CD4-positive, alpha-beta T cell (primary cell): ENCODE measurements at regions not wholly inside any gene's neighbourhood (a gene's known extent, or its start where the extent isn't known, plus 50 kb on each side); places are given as distances from the start of the nearest gene placed in this dataset.
"Not testable (repeated sequence)": the region's sequence is repeated elsewhere in the genome, so short reads cannot be mapped to it uniquely, and the experiment has no call there.

ENCODE experiments used
- ATAC-seq: fragments of 200-7000 bp; cut with Tn5 transposase; one replicate; pipeline ENCODE4 v1.10.0; 2022; ENCODE audit warnings: mild to moderate bottlenecking; ENCODE audit not compliant: poor library complexity
- CTCF ChIA-PET: fragments of 350-600 bp; sonication (Branson Sonifier 250); formaldehyde crosslinking; loops from one replicate; lab custom pipeline; 2021; ENCODE audit warnings: antibody characterized with exemption, inconsistent platforms; lab: Charles Lee
- POLR2A ChIA-PET: fragments of 350-600 bp; sonication (Branson Sonifier 250); formaldehyde crosslinking; loops from one replicate; lab custom pipeline; 2021; ENCODE audit warnings: antibody characterized with exemption, inconsistent platforms; lab: Charles Lee
- DNase-seq, 14 experiments: peaks; one replicate each; pipeline ENCODE4 v3.0.0-alpha.2; 2013 to 2020; ENCODE audit warnings: mixed read lengths in 2 of 14
- H3K27ac ChIP-seq, 2 donors: one replicate each; pipeline versions ENCODE4 v1.5.1 to v1.7.0; 2013; ENCODE audit warnings: low read length in 2 of 2, low read depth in 1 of 2, mild to moderate bottlenecking in 1 of 2
- H3K27me3 ChIP-seq, 2 experiments: 1 replicate in 1 of 2; 2 replicates in 1 of 2; pipeline versions ENCODE4 v1.6.1 to v1.7.0; 2013; ENCODE audit warnings: low read length in 2 of 2, control low read depth in 1 of 2, mild to moderate bottlenecking in 1 of 2, moderate library complexity in 1 of 2; ENCODE audit not compliant: insufficient read depth in 2 of 2, control insufficient read depth in 1 of 2
- H3K36me3 ChIP-seq: one replicate; pipeline ENCODE4 v1.6.1; 2013; ENCODE audit warnings: low read length, control low read depth; ENCODE audit not compliant: insufficient read depth
- H3K4me1 ChIP-seq: one replicate; pipeline ENCODE4 v1.6.1; 2013; ENCODE audit warnings: low read length, control low read depth; ENCODE audit not compliant: insufficient read depth
- H3K4me3 ChIP-seq: one replicate; pipeline ENCODE4 v1.5.1; 2013; ENCODE audit warnings: mild to moderate bottlenecking, low read length, moderate library complexity
- H3K9me3 ChIP-seq, 2 experiments: 1 replicate in 1 of 2; 2 replicates in 1 of 2; pipeline versions ENCODE4 v1.6.1 to v1.7.0; 2013; ENCODE audit warnings: low read length in 2 of 2, mild to moderate bottlenecking in 2 of 2, control low read depth in 1 of 2, moderate library complexity in 1 of 2; ENCODE audit not compliant: control insufficient read depth in 1 of 2, insufficient read depth in 1 of 2
- H3K27ac Mint-ChIP-seq: one replicate; pipeline ENCODE4 v1.8.0; 2020; ENCODE audit warnings: mixed read lengths
- H3K27me3 Mint-ChIP-seq: one replicate; pipeline ENCODE4 v1.8.0; 2021; ENCODE audit warnings: mixed read lengths
- H3K36me3 Mint-ChIP-seq: one replicate; pipeline ENCODE4 v1.8.0; 2021; ENCODE audit warnings: low read depth, mixed read lengths
- H3K4me1 Mint-ChIP-seq: one replicate; pipeline ENCODE4 v1.8.0; 2021; ENCODE audit warnings: low read depth, mixed read lengths
- H3K4me3 Mint-ChIP-seq: one replicate; pipeline ENCODE4 v1.8.0; 2020; ENCODE audit warnings: mild to moderate bottlenecking, mixed read lengths
- H3K9me3 Mint-ChIP-seq: one replicate; pipeline ENCODE4 v1.8.0; 2020; ENCODE audit warnings: mixed read lengths
- intact Hi-C, 2 experiments: fragments of 100-400 bp; cut with DNase I in 1 of 2; cut with micrococcal nuclease in 1 of 2; formaldehyde crosslinking; loops; one replicate each; pipeline versions ENCODE4 v1.15.1 to v1.9.0; 2023 to 2025; cut with DNase I, micrococcal nuclease

GRCh38 chr2:87420954-87421353, 326.9 kb upstream of the PLGLB2 start:
- H3K27me3 ChIP-seq, intact Hi-C loops, POLR2A ChIA-PET, H3K27me3 Mint-ChIP-seq, CTCF ChIA-PET, H3K4me3 ChIP-seq, H3K36me3 Mint-ChIP-seq, H3K36me3 ChIP-seq, H3K9me3 Mint-ChIP-seq, H3K4me1 Mint-ChIP-seq, H3K27ac Mint-ChIP-seq, ATAC-seq, DNase-seq, H3K4me3 Mint-ChIP-seq, H3K27ac ChIP-seq, H3K4me1 ChIP-seq: not testable (repeated sequence)
- H3K9me3 ChIP-seq: peaks cover 0 to 49% of the 10 kb centered on the region in 2 experiments

GRCh38 chr2:87423796-87424762, 323.8 kb upstream of the PLGLB2 start:
- H3K4me3 ChIP-seq, DNase-seq, H3K4me3 Mint-ChIP-seq, ATAC-seq, H3K27ac Mint-ChIP-seq, H3K36me3 Mint-ChIP-seq, H3K27me3 ChIP-seq, intact Hi-C loops, H3K27ac ChIP-seq, CTCF ChIA-PET, POLR2A ChIA-PET, H3K4me1 Mint-ChIP-seq, H3K36me3 ChIP-seq, H3K9me3 Mint-ChIP-seq, H3K27me3 Mint-ChIP-seq, H3K4me1 ChIP-seq: not testable (repeated sequence)
- H3K9me3 ChIP-seq: peaks cover 0 to 34% of the 10 kb centered on the region in 2 experiments

- intact Hi-C loops, H3K27me3 Mint-ChIP-seq, H3K27ac ChIP-seq, DNase-seq, H3K4me1 Mint-ChIP-seq, H3K27me3 ChIP-seq, H3K4me1 ChIP-seq, H3K9me3 Mint-ChIP-seq, H3K36me3 ChIP-seq, ATAC-seq, H3K4me3 Mint-ChIP-seq, CTCF ChIA-PET, H3K4me3 ChIP-seq, H3K36me3 Mint-ChIP-seq, H3K27ac Mint-ChIP-seq, POLR2A ChIA-PET: not testable (repeated sequence)
- H3K9me3 ChIP-seq: peaks cover 0 to 32% of the 10 kb centered on the region in 2 experiments
Measured at GRCh38 chr2:87424763-87425154, 323.1 kb upstream of the PLGLB2 start.

GRCh38 chr2:87425191-87425590, 322.7 kb upstream of the PLGLB2 start:
- H3K4me1 Mint-ChIP-seq, intact Hi-C loops, POLR2A ChIA-PET, H3K4me3 Mint-ChIP-seq, H3K36me3 ChIP-seq, H3K27me3 ChIP-seq, H3K9me3 Mint-ChIP-seq, H3K27ac ChIP-seq, CTCF ChIA-PET, H3K4me3 ChIP-seq, ATAC-seq, H3K4me1 ChIP-seq, H3K27ac Mint-ChIP-seq, H3K27me3 Mint-ChIP-seq, H3K36me3 Mint-ChIP-seq, DNase-seq: not testable (repeated sequence)
- H3K9me3 ChIP-seq: peaks cover 0 to 27% of the 10 kb centered on the region in 2 experiments

GRCh38 chr2:87425717-87426116, 322.2 kb upstream of the PLGLB2 start:
- H3K36me3 Mint-ChIP-seq, H3K27ac Mint-ChIP-seq, H3K4me3 ChIP-seq, H3K36me3 ChIP-seq, H3K4me3 Mint-ChIP-seq, H3K4me1 ChIP-seq, DNase-seq, H3K27me3 Mint-ChIP-seq, ATAC-seq, H3K27ac ChIP-seq, H3K27me3 ChIP-seq, intact Hi-C loops, H3K9me3 Mint-ChIP-seq, POLR2A ChIA-PET, CTCF ChIA-PET, H3K4me1 Mint-ChIP-seq: not testable (repeated sequence)
- peaks cover 0 to 27% of the 10 kb centered on the region in 2 experiments for H3K9me3 ChIP-seq

GRCh38 chr2:87428452-87429130, 319.3 kb upstream of the PLGLB2 start:
- H3K9me3 ChIP-seq: peaks cover 0 to 27% of the 10 kb centered on the region in 2 experiments
- H3K9me3 Mint-ChIP-seq, H3K27me3 Mint-ChIP-seq, POLR2A ChIA-PET, CTCF ChIA-PET, H3K4me1 ChIP-seq, H3K36me3 Mint-ChIP-seq, DNase-seq, H3K4me3 Mint-ChIP-seq, H3K27ac ChIP-seq, H3K4me1 Mint-ChIP-seq, H3K27me3 ChIP-seq, H3K27ac Mint-ChIP-seq, ATAC-seq, H3K4me3 ChIP-seq, intact Hi-C loops, H3K36me3 ChIP-seq: not testable (repeated sequence)
